B cell (primary cell): ENCODE measurements at regions not wholly inside any gene's neighbourhood (a gene's known extent, or its start where the extent isn't known, plus 50 kb on each side); places are given as distances from the start of the nearest gene placed in this dataset.

ENCODE experiments used
- ATAC-seq: fragments of 200-7000 bp; cut with Tn5 transposase; one replicate; pipeline ENCODE4 v1.10.0; 2021; ENCODE audit warnings: low read depth, mild to moderate bottlenecking, moderate number of reproducible peaks, moderate library complexity
- CTCF ChIA-PET: fragments of 350-600 bp; sonication (Branson Sonifier 250); formaldehyde crosslinking; loops from one replicate; lab custom pipeline; 2021; ENCODE audit warnings: antibody characterized with exemption, inconsistent platforms; lab: Charles Lee
- POLR2A ChIA-PET: fragments of 350-600 bp; sonication (Branson Sonifier 250); formaldehyde crosslinking; loops from one replicate; lab custom pipeline; 2021; ENCODE audit warnings: antibody characterized with exemption; lab: Charles Lee
- DNase-seq: peaks from one replicate; pipeline ENCODE4 v3.0.0; 2013
- H2AFZ ChIP-seq: 2 replicates; pipeline ENCODE4 v1.6.1; 2012; ENCODE audit warnings: mild to moderate bottlenecking, low read depth, low read length; ENCODE audit not compliant: insufficient read depth, poor library complexity, severe bottlenecking
- H3K27ac ChIP-seq, 2 donors: 1 replicate in 1 of 2; 2 replicates in 1 of 2; pipeline ENCODE4 v1.5.1; 2012 to 2013; ENCODE audit warnings: low read length in 2 of 2, mild to moderate bottlenecking in 2 of 2, moderate library complexity in 1 of 2
- H3K27me3 ChIP-seq, 4 experiments: fragments of 200-600 bp in 1 of 4; sonication (generic) in 1 of 4; replicated peaks in 1 of 4; 1 replicate in 2 of 4; 2 replicates in 2 of 4; pipeline versions ENCODE4 v1.6.1 to v1.7.0; 2013 to 2016; ENCODE audit warnings: low read length in 3 of 4, mild to moderate bottlenecking in 2 of 4, mixed read lengths in 1 of 4, moderate library complexity in 1 of 4; ENCODE audit not compliant: insufficient read depth in 4 of 4, control insufficient read depth in 3 of 4; ENCODE audit errors: control extremely low read depth in 1 of 4
- H3K36me3 ChIP-seq, 2 experiments: replicated peaks in 1 of 2; 1 replicate in 1 of 2; 2 replicates in 1 of 2; pipeline versions ENCODE4 v1.6.1 to v1.7.1; 2013; ENCODE audit warnings: low read length in 1 of 2; ENCODE audit not compliant: insufficient read depth in 2 of 2, control insufficient read depth in 1 of 2; ENCODE audit errors: control extremely low read depth in 1 of 2, extremely low read depth in 1 of 2
- H3K4me1 ChIP-seq, 2 donors: fragments of 200-600 bp in 1 of 2; sonication (generic) in 1 of 2; 1 replicate in 1 of 2; 2 replicates in 1 of 2; pipeline versions ENCODE4 v1.5.1 to v1.6.1; 2013 to 2017; ENCODE audit warnings: low read length in 2 of 2; ENCODE audit not compliant: control insufficient read depth in 2 of 2, insufficient read depth in 2 of 2
- H3K4me2 ChIP-seq: replicated peaks from 2 replicates; pipeline ENCODE3; 2012; ENCODE audit warnings: mild to moderate bottlenecking, low read depth, low read length; ENCODE audit not compliant: poor library complexity, severe bottlenecking
- H3K4me3 ChIP-seq, 5 experiments: fragments of 200-600 bp in 1 of 5; sonication (generic) in 1 of 5; 1 replicate in 3 of 5; 2 replicates in 2 of 5; pipeline versions ENCODE4 v1.5.1 to v1.7.0; 2011 to 2016; ENCODE audit warnings: low read length in 4 of 5, mild to moderate bottlenecking in 4 of 5, low read depth in 2 of 5, control low read depth in 1 of 5, moderate library complexity in 1 of 5; ENCODE audit not compliant: insufficient read depth in 1 of 5; ENCODE audit errors: control extremely low read depth in 1 of 5, extremely low read depth in 1 of 5
- H3K79me2 ChIP-seq: fragments of 200-600 bp; sonication (generic); one replicate; pipeline ENCODE4 v1.6.0; 2016; ENCODE audit warnings: low read length; ENCODE audit not compliant: control insufficient read depth, insufficient read depth
- H3K9ac ChIP-seq: fragments of 200-600 bp; sonication (generic); 2 replicates; pipeline ENCODE4 v1.6.1; 2017; ENCODE audit warnings: mild to moderate bottlenecking, low read length, moderate library complexity
- H3K9me3 ChIP-seq, 3 donors: one replicate each; pipeline versions ENCODE4 v1.6.1 to v1.7.1; 2013; ENCODE audit warnings: low read length in 2 of 3; ENCODE audit not compliant: control insufficient read depth in 2 of 3, insufficient read depth in 1 of 3; ENCODE audit errors: control extremely low read depth in 1 of 3
- H4K20me1 ChIP-seq: 2 replicates; pipeline ENCODE4 v1.6.0; 2012; ENCODE audit warnings: mild to moderate bottlenecking, low read length; ENCODE audit not compliant: insufficient read depth, control insufficient read depth, poor library complexity, severe bottlenecking
- H3K27ac Mint-ChIP-seq: one replicate; pipeline ENCODE4 v1.8.0; 2021; ENCODE audit warnings: mixed read lengths
- H3K27me3 Mint-ChIP-seq: one replicate; pipeline ENCODE4 v1.8.0; 2021; ENCODE audit warnings: mixed read lengths
- H3K4me1 Mint-ChIP-seq: one replicate; pipeline ENCODE4 v1.8.0; 2021; ENCODE audit warnings: mixed read lengths
- H3K4me3 Mint-ChIP-seq: one replicate; pipeline ENCODE4 v1.8.0; 2021; ENCODE audit warnings: mixed read lengths
- H3K9me3 Mint-ChIP-seq: one replicate; pipeline ENCODE4 v1.8.0; 2022; ENCODE audit warnings: mixed read lengths; ENCODE audit not compliant: insufficient read depth
- EZH2 ChIP-seq: IDR thresholded peaks from 2 replicates; pipeline ENCODE4 v1.6.1; 2012; ENCODE audit warnings: borderline replicate concordance, low read depth, mild to moderate bottlenecking, moderate library complexity, low read length; ENCODE audit not compliant: insufficient read depth, poor library complexity, severe bottlenecking
- whole genome bisulfite sequencing: methylation state at CpG from one replicate; pipeline ENCODE4 v1.1.5; 2013; ENCODE audit warnings: missing lambda C conversion rate; ENCODE audit not compliant: insufficient coverage; 5-methylcytosine and 5-hydroxymethylcytosine counted together
- intact Hi-C: fragments of 100-400 bp; cut with micrococcal nuclease; formaldehyde crosslinking; loops from one replicate; pipeline ENCODE4 v1.10.0; 2022
- TF ChIP-seq, protein P1 (sequence below): fragments of 200-600 bp; IDR thresholded peaks from one replicate; pipeline ENCODE4 v1.8.0; 2022; ENCODE audit warnings: antibody characterized with exemption, mild to moderate bottlenecking

DNA sequence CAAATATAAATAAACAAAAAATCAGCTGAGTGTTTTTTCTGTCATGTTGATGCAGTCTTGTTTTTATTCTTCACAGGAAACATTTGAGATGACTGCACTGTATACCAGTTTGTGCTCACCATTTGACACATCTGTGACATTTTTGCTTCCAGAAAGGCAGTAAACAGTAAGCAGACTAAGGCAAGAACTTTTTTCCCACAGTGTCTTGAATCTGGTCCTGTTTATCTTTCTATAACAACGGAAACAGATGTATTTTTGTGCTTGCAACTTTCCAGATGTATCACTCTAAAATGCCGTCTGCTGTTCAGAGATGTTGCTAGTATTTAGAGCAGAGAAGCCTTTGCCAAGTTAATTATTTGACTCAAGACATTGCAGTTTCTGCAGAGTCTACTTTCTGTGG lies 105.5 kb downstream of the ZC3H11B start:
- Histone ChIP-seq H3K27ac (no peak overlapping the region), H3K4me3 (no peak overlapping the region), H3K4me1 (no peaks in the 10 kb centered on the region), H4K20me1 (no peaks in the 10 kb centered on the region), H3K79me2 (no peaks in the 10 kb centered on the region), H3K27me3 (no peaks in the 10 kb centered on the region), H2AFZ (no peak overlapping the region), H3K36me3 (no peaks in the 10 kb centered on the region), H3K9me3 (no peaks in the 10 kb centered on the region), H3K4me2 (no peak overlapping the region), H3K9ac (no peak overlapping the region)
- TF ChIP-seq, protein P1, sequence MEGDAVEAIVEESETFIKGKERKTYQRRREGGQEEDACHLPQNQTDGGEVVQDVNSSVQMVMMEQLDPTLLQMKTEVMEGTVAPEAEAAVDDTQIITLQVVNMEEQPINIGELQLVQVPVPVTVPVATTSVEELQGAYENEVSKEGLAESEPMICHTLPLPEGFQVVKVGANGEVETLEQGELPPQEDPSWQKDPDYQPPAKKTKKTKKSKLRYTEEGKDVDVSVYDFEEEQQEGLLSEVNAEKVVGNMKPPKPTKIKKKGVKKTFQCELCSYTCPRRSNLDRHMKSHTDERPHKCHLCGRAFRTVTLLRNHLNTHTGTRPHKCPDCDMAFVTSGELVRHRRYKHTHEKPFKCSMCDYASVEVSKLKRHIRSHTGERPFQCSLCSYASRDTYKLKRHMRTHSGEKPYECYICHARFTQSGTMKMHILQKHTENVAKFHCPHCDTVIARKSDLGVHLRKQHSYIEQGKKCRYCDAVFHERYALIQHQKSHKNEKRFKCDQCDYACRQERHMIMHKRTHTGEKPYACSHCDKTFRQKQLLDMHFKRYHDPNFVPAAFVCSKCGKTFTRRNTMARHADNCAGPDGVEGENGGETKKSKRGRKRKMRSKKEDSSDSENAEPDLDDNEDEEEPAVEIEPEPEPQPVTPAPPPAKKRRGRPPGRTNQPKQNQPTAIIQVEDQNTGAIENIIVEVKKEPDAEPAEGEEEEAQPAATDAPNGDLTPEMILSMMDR = no peak
- TF ChIP-seq EZH2 = no peak
- DNase-seq (no peak), ATAC-seq (no peak)
- Mint-ChIP-seq H3K4me3 (no peak overlapping the region), H3K9me3 (no peaks in the 10 kb centered on the region), H3K27ac (no peak overlapping the region), H3K27me3 (no peaks in the 10 kb centered on the region), H3K4me1 (no peaks in the 10 kb centered on the region)
- intact Hi-C loops = no loop called here
- no CpG with 5 or more reads among the region's 2 CpGs for WGBS
- POLR2A ChIA-PET = no interaction called here
- CTCF ChIA-PET = no interaction called here

DNA sequence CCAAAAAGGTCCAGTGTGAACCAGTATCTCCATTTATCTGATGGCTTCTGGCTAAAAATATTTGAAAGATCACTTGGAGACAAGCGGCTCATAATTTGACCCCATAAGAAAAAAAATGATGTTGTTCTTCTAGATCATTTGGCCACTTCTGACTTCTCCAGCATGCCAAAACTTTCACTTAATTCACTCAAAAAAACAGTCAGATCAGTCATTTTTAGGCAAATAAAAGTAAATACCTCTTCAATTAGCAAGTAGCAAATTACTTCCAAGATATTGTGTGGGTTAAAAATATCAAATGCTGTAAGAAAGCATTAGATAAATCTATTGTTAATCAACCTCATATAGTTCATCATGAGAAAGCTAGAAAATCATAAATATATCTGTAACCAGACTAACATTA lies 106.0 kb downstream of the ZC3H11B start:
- CTCF ChIA-PET = no interaction called here
- no peak overlapping the region for H3K4me3 ChIP-seq
- H4K20me1 ChIP-seq = no peaks in the 10 kb centered on the region
- no peak overlapping the region for H3K9ac ChIP-seq
- H3K27ac ChIP-seq = no peak overlapping the region
- no peak for ATAC-seq
- H3K9me3 Mint-ChIP-seq = no peaks in the 10 kb centered on the region
- H3K36me3 ChIP-seq = no peaks in the 10 kb centered on the region
- H3K9me3 ChIP-seq = no peaks in the 10 kb centered on the region
- no peak for DNase-seq
- H3K27me3 ChIP-seq = no peaks in the 10 kb centered on the region
- intact Hi-C loops = no loop called here
- H3K4me1 ChIP-seq = no peaks in the 10 kb centered on the region
- H3K4me2 ChIP-seq = no peak overlapping the region
- no peaks in the 10 kb centered on the region for H3K27me3 Mint-ChIP-seq
- POLR2A ChIA-PET = no interaction called here
- no peak overlapping the region for H3K4me3 Mint-ChIP-seq
- TF ChIP-seq EZH2 = no peak
- TF ChIP-seq, protein P1 = no peak
- H2AFZ ChIP-seq = no peak overlapping the region
- no peak overlapping the region for H3K27ac Mint-ChIP-seq
- no peaks in the 10 kb centered on the region for H3K4me1 Mint-ChIP-seq
- no peaks in the 10 kb centered on the region for H3K79me2 ChIP-seq
- no CpG with 5 or more reads among the region's 1 CpG for WGBS
